Neural cell (in vitro differentiated cells): ENCODE measurements at regions not wholly inside any gene's neighbourhood (a gene's known extent, or its start where the extent isn't known, plus 50 kb on each side); places are given as distances from the start of the nearest gene placed in this dataset.

Experiments used
- H2AFZ ChIP-seq: fragments of 200-600, 300-800 bp; sonication (generic), shearing (Covaris generic); 2 replicates; pipeline ENCODE4 v1.6.0; 2014; ENCODE audit warnings: low read depth, mild to moderate bottlenecking, antibody characterized with exemption, low read length, moderate library complexity
- H3F3A ChIP-seq: fragments of 200-600 bp; shearing (Covaris generic); 2 replicates; pipeline ENCODE4 v1.6.1; 2016; ENCODE audit warnings: mild to moderate bottlenecking, moderate library complexity, mixed read lengths, antibody characterized with exemption, low read length; ENCODE audit not compliant: insufficient read depth, poor library complexity, severe bottlenecking
- H3K27ac ChIP-seq: fragments of 200-600, 300-800 bp; sonication (generic), shearing (Covaris generic); 2 replicates; pipeline ENCODE4 v1.5.1; 2014; ENCODE audit warnings: mild to moderate bottlenecking, low read length, moderate library complexity
- H3K27me3 ChIP-seq: fragments of 300-800, 200-600 bp; sonication (generic), shearing (Covaris generic); 2 replicates; pipeline ENCODE4 v1.6.0; 2014; ENCODE audit warnings: mild to moderate bottlenecking, low read depth, low read length, moderate library complexity; ENCODE audit not compliant: insufficient read depth
- H3K36me3 ChIP-seq: fragments of 300-800, 200-600 bp; sonication (generic), shearing (Covaris generic); 2 replicates; pipeline ENCODE4 v1.5.1; 2014; ENCODE audit warnings: mild to moderate bottlenecking, antibody characterized with exemption, low read length, moderate library complexity; ENCODE audit not compliant: insufficient read depth
- H3K4me2 ChIP-seq: fragments of 300-800, 200-600 bp; sonication (generic), shearing (Covaris generic); 2 replicates; pipeline ENCODE4 v1.6.0; 2014; ENCODE audit warnings: mild to moderate bottlenecking, low read length
- H3K4me3 ChIP-seq: fragments of 300-800, 200-600 bp; sonication (generic), shearing (Covaris generic); 2 replicates; pipeline ENCODE4 v1.5.1; 2014; ENCODE audit warnings: mild to moderate bottlenecking, low read length, moderate library complexity
- H3K79me2 ChIP-seq: fragments of 200-600 bp; shearing (Covaris generic); replicated peaks from 2 replicates; pipeline ENCODE4 v1.6.0; 2014; ENCODE audit warnings: mild to moderate bottlenecking, low read length, moderate library complexity; ENCODE audit not compliant: insufficient read depth
- H3K9ac ChIP-seq: fragments of 300-800, 200-600 bp; sonication (generic), shearing (Covaris generic); 2 replicates; pipeline ENCODE4 v1.6.1; 2016; ENCODE audit warnings: mild to moderate bottlenecking, low read length, mixed read lengths
- H3K9me2 ChIP-seq: fragments of 200-600 bp; shearing (Covaris generic); 2 replicates; pipeline ENCODE4 v1.6.1; 2016; ENCODE audit warnings: mild to moderate bottlenecking, low read length, mixed read lengths; ENCODE audit not compliant: insufficient read depth
- H3K9me3 ChIP-seq: fragments of 200-600, 300-800 bp; sonication (generic), shearing (Covaris generic); 2 replicates; pipeline ENCODE4 v1.6.1; 2016; ENCODE audit warnings: mild to moderate bottlenecking, mixed run types, low read length, moderate library complexity, mixed read lengths
- H4K20me1 ChIP-seq: fragments of 200-600 bp; shearing (Covaris generic); 2 replicates; pipeline ENCODE4 v1.6.1; 2016; ENCODE audit warnings: mild to moderate bottlenecking, mixed run types; ENCODE audit not compliant: insufficient read depth
- CTCF ChIP-seq: fragments of 450-650 bp; IDR thresholded peaks from 2 replicates; pipeline ENCODE4 v1.5.1; 2014; ENCODE audit warnings: antibody characterized with exemption, mild to moderate bottlenecking, moderate library complexity; ENCODE audit not compliant: poor library complexity, severe bottlenecking
- EP300 ChIP-seq: fragments of 450-650 bp; conservative IDR thresholded peaks from 2 replicates; pipeline ENCODE4 v1.6.1; 2014; ENCODE audit warnings: antibody characterized with exemption, mild to moderate bottlenecking, moderate library complexity; ENCODE audit not compliant: poor library complexity, severe bottlenecking
- EZH2 ChIP-seq: fragments of 200-600, 300-800 bp; shearing (Covaris generic), sonication (generic); IDR thresholded peaks from 2 replicates; pipeline ENCODE4 v1.6.1; 2014; ENCODE audit warnings: antibody characterized with exemption, low read length, borderline replicate concordance, mild to moderate bottlenecking; ENCODE audit not compliant: insufficient read depth, poor library complexity, severe bottlenecking
- MXI1 ChIP-seq: fragments of 450-650 bp; conservative IDR thresholded peaks from 2 replicates; pipeline ENCODE4 v1.6.1; 2014; ENCODE audit warnings: antibody characterized with exemption, mild to moderate bottlenecking; ENCODE audit not compliant: poor library complexity, severe bottlenecking
- POLR2AphosphoS5 ChIP-seq: IDR thresholded peaks from 2 replicates; pipeline ENCODE4 v1.6.1; 2012
- RAD21 ChIP-seq: fragments of 450-650 bp; conservative IDR thresholded peaks from 2 replicates; pipeline ENCODE4 v1.6.1; 2014; ENCODE audit warnings: antibody characterized with exemption, mild to moderate bottlenecking, moderate library complexity
- REST ChIP-seq: IDR thresholded peaks from 2 replicates; pipeline ENCODE4 v1.6.1; 2012; ENCODE audit warnings: borderline replicate concordance
- SMC3 ChIP-seq: fragments of 450-650 bp; conservative IDR thresholded peaks from 2 replicates; pipeline ENCODE4 v1.6.1; 2014; ENCODE audit warnings: antibody characterized with exemption, mild to moderate bottlenecking, moderate library complexity; ENCODE audit not compliant: poor library complexity
- TAF1 ChIP-seq: IDR thresholded peaks from 2 replicates; pipeline ENCODE4 v1.6.1; 2012; ENCODE audit warnings: low read depth

- Histone ChIP-seq H2AFZ (no peak overlapping the region), H4K20me1 (no peaks in the 10 kb centered on the region), H3K4me2 (no peak overlapping the region), H3K27ac (no peak overlapping the region), H3K9me3 (no peaks in the 10 kb centered on the region), H3K27me3 (no peaks in the 10 kb centered on the region), H3K36me3 (no peaks in the 10 kb centered on the region), H3K9ac (no peak overlapping the region), H3K79me2 (no peaks in the 10 kb centered on the region), H3K4me3 (no peak overlapping the region), H3F3A (no peaks in the 10 kb centered on the region), H3K9me2 (no peaks in the 10 kb centered on the region)
- TF ChIP-seq RAD21, result no peak
- no peak for TF ChIP-seq SMC3
- no peak for TF ChIP-seq REST
- TF ChIP-seq EP300, result no peak
- no peak for TF ChIP-seq POLR2AphosphoS5
- TF ChIP-seq CTCF, result no peak
- no peak for TF ChIP-seq MXI1
- TF ChIP-seq EZH2, result no peak
- TF ChIP-seq TAF1, result no peak
Measured at GRCh38 chr13:100738176-100738855, 63.7 kb upstream of the TMTC4 start.

GRCh38 chr13:100735494-100735893 is 60.9 kb upstream of the TMTC4 start:
- Histone ChIP-seq H3K27ac (no peak overlapping the region), H3K79me2 (no peaks in the 10 kb centered on the region), H3F3A (no peaks in the 10 kb centered on the region), H3K9me3 (no peaks in the 10 kb centered on the region), H3K4me3 (no peak overlapping the region), H3K36me3 (no peaks in the 10 kb centered on the region), H3K9ac (no peak overlapping the region), H4K20me1 (no peaks in the 10 kb centered on the region), H3K27me3 (no peaks in the 10 kb centered on the region), H3K9me2 (no peaks in the 10 kb centered on the region), H3K4me2 (no peak overlapping the region), H2AFZ (no peak overlapping the region)
- TF ChIP-seq SMC3, result no peak
- TF ChIP-seq EZH2, result no peak
- TF ChIP-seq CTCF, result no peak
- no peak for TF ChIP-seq EP300
- TF ChIP-seq RAD21, result no peak
- no peak for TF ChIP-seq POLR2AphosphoS5
- TF ChIP-seq MXI1, result no peak
- no peak for TF ChIP-seq TAF1
- TF ChIP-seq REST, result no peak
